DMS153 treated with DMSO at 0.1 percent for 48 hours (cell line): ENCODE measurements at regions not wholly inside any gene's neighbourhood (a gene's known extent, or its start where the extent isn't known, plus 50 kb on each side); places are given as distances from the start of the nearest gene placed in this dataset.
"Not testable (repeated sequence)": the region's sequence is repeated elsewhere in the genome, so short reads cannot be mapped to it uniquely, and the experiment has no call there.

Experiments
- DNase-seq: peaks from one replicate; lab custom pipeline; 2025; ENCODE audit not compliant: unreplicated experiment; lab: John Stamatoyannopoulos, UW

- DNase-seq, result no peak
Observed at GRCh38 chr6:163867518-163868292, 453.2 kb downstream of the QKI start.

DNA sequence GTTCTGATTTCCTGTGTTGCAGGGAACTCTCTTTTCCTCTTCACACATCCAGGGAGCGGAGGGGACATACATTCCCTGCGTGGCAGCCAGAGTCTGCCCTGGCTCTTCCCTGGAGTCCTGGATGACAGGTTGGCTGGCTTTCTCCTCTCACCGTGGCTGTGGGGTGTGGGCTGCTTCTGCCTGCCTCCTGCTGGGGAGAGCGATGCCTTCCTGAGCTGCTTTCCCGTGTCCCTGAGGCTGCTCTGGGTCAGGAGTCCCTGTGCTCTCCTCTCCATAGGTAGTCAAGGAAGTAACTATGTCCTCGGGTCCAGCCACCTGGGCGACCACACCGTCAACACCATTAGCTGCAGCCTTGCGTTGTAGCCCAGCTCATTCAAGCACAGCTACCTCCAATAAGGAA lies 451.7 kb downstream of the QKI start:
- no peak for DNase-seq

DNA sequence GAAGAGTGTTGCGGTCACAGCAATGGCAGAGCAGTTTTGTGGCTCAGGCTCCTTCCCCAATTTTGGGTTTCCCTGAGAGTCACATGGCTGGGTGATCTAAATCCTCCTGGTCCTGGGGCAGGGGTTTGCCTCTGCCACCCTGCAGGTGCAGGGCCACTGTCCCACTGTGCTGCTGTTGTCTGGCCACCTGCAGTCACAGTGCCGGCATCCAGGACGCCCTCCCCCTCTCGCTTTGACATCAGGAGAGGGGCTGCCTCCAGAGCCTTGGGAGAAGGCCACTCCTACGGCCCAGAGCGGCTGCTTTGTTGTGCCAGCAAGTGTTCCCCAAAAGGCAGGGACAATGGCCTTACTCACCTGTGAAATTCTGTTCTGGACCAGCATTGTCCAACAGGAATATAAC lies 449.0 kb downstream of the QKI start:
- DNase-seq, result no peak

DNA sequence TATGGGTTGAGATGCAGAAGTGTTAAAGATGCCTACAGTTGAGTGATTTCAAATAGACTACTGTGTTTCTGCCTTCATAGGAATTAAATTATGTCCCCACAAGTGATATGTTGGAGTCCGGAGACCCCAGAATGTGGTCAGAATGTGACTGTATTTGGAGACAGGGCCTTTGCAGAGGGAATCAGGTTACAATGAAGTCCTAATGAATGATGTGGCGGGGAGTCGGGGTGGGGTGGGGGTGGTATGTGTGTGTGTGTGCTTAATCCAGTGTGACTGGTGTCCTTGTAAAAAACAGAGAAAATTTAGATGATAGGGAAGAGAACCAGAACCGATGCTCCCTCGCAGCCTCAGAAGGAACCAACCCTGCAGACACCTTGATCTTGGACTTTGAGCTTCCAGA lies 448.2 kb downstream of the QKI start:
- no peak for DNase-seq

- DNase-seq, result no peak
Observed at GRCh38 chr6:163861627-163862026, 447.1 kb downstream of the QKI start.

DNA sequence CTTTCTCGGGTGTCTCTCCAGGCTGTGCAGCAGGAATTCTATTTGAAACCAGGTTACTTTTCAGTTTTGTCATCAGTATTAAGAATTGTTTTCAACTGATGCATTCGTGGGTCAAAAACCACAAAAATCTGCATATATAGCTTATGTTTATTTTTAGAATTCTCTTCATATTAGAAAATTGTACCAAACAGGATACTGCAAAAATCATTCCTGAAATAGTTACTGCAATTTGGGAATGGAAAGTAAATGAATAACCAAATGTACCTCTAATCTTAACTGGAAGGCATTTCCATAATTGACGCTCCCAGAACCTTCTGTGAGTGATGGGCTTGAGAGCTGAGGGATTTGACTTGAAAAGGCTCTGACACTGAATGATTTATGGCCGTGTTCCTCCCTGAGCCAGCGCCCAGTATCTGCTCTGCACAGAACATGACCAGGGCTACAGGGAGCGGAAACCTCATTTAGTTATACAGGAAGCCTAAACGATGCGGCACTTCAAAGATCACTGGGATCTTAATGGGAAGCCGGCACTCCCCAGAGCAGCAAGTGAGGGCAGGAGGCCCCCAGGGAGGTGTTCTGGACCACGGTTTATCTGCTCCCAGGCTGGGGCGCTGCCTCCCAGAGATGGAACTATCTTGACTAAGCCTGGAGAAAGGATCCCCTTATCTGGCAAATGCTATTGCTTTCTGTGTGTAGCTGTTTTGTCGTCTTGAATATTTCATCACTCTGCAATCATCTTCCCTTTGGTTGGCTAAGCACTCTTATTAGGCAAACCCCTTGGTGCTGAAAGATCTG lies 446.0 kb downstream of the QKI start:
- DNase-seq, result no peak

DNA sequence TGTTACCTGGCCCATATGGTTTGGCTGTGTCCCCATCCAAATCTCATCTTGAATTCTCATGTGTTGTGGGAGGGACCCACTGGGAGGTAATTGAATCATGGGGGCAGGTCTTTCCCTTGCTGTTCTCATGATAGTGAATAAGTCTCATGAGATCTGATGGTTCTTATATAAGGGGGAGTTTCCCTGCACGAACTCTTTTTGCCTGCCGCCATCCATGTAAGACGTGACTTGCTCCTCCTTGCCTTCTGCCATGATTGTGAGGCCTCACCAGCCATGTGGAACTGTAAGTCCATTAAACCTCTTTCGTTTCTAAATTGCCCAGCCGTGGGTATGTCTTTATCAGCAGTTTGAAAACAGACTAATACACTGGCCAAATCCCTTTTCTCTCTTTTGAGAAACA lies 444.4 kb downstream of the QKI start:
- not testable (repeated sequence) for DNase-seq

DNA sequence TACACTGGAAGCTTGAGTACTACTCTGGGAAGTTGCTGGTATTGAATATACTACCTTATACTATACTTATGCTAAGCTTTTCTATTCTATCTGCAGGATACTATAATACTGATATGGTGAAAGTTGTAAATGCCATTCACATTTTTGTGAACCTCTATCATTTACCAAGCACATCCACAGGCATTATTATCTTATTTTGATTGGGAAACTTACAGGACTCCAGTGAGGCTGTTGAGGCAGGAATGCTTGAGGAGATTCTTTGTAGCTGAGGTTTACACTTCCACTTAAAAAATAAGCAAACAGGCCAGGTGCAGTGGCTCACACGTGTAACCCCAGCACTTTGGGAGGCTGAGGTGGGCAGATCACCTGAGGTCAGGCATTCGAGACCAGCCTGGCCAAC lies 442.9 kb downstream of the QKI start:
- no peak for DNase-seq

DNA sequence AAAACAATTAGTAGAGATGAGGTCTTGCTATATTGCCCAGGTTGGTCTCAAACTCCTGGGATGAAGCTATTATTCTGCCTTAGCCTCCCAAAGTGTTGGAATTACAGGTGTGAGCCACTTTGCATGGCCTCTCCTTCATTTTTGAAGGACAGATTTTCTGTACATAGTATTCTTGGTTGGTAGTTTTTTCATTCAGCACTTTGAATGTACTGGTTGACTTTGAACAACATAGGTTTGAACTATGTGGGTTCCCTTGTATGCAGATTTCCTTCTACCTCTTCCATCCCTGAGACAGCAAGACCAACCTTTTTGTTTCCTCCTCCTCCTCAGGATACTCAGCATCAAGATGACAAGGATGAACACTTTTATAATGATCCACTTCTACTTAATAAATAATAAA lies 436.4 kb downstream of the QKI start:
- no peak for DNase-seq

DNA sequence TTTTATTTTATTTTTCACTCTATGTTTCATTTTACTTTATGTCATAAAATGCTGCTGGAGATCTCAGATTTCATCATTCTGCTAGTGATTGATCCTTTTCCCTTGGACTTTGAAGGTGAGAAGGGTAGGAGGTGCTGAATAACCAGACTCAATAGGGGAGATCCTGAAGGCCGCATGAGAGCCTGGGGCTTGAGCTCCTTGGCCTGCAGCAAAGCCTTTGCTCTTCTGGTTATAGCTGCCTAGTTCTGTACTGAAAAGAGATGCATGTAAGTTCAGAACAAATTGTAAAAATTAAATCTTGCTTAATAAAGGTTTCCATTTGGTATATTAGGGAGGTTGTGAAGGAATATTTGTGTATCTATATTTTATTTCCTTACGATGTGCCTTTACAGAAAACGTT lies 430.2 kb downstream of the QKI start:
- no peak for DNase-seq

- no peak for DNase-seq
Observed at GRCh38 chr6:163844357-163844756, 429.8 kb downstream of the QKI start.

- DNase-seq, result no peak
Observed at GRCh38 chr6:163843218-163843617, 428.7 kb downstream of the QKI start.

DNA sequence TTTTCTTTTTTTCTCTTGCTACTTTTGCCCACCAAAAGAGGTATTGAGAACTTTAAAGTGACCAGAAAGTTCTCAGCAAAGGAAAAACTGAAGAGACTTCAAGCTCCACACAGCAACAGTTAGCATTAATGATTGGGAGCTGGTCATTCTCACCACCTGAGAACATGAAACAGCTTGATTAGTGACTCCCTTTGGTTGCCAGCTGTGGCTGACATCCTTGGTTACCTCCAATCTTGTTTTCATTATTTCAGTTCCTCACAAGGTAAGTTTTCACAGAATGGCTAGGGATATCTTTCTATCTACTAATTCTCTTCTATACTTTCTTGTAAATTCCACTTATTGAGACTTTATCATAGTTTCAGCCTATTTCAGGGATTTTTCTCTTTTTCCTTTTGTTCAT lies 427.9 kb downstream of the QKI start:
- DNase-seq, result no peak

GRCh38 chr6:163841733-163842132 lies 427.2 kb downstream of the QKI start:
- DNase-seq, result no peak

- no peak for DNase-seq
Observed at GRCh38 chr6:163841326-163841725, 426.8 kb downstream of the QKI start.

DNA sequence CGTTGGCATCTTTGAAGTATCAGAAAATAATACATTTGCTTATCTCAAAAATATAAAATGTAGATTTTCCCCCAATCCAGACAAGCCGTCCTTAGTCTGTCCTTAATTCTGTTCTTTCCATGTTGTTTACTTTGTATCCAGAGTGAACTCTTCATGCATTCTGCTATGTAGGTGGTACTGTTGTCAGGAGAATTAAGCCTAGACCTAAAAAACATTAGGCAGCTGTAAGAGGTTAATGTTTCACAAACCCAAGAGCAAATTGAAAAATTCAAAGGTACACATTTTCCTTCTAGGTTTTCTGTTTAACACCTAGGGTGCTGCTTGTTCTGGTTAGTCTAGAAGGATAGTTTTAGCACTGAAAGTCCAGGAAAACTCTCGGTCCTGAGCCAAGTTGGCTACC lies 426.4 kb downstream of the QKI start:
- no peak for DNase-seq

GRCh38 chr6:163839296-163839695 lies 424.8 kb downstream of the QKI start:
- no peak for DNase-seq

DNA sequence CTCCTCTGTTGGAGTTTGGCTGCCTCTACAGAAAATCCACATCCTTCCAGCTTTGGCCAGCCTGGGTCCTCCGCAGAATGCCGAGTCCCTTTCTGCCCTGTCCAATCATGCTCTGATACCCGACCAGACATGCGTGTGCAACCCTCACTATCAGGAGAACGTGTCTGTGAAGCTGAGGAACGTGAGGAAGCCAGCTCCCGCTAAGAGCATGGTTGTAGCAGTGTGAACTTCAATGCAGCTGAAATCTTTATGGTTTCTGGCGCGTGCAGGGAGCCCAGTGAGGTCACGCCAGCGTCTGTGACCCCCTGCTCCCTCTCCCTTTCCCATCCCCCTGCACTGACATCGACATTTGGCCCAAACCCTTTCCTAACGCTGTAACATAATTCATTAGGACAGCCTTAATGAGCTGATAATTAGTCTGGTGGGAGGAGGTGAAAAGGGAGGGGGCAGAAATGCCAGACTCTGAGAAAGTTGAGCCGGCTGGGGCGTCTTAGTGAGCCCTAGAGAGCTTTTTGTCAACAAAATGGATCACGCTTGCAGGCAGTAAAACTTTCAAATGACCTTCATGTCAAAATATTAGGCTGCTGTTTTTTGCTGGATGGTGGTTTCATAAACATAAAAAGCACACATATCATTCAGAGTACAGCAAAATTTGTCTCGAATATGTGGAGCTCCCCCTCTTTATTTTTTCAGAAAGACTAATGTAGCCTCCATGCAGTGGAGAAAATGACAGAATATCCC lies 423.3 kb downstream of the QKI start:
- no peak for DNase-seq

GRCh38 chr6:163836876-163837690 lies 422.6 kb downstream of the QKI start:
- DNase-seq, result no peak

GRCh38 chr6:163835439-163836171 lies 421.1 kb downstream of the QKI start:
- DNase-seq, result no peak
